HEK293 (cell line): ENCODE measurements at regions not wholly inside any gene's neighbourhood (a gene's known extent, or its start where the extent isn't known, plus 50 kb on each side); places are given as distances from the start of the nearest gene placed in this dataset.

Experiments
- SP2 ChIP-seq: fragments of 450-650 bp; formaldehyde crosslinking; IDR thresholded peaks from 2 replicates; pipeline ENCODE4 v1.5.1; 2016; ENCODE audit warnings: missing biosample characterization, missing genetic modification characterization
- ZBTB1 ChIP-seq: fragments of 450-650 bp; formaldehyde crosslinking; IDR thresholded peaks from 2 replicates; pipeline ENCODE4 v1.5.1; 2016; ENCODE audit warnings: missing biosample characterization, missing genetic modification characterization
- ZNF510 ChIP-seq: fragments of 450-650 bp; formaldehyde crosslinking; IDR thresholded peaks from 2 replicates; pipeline ENCODE4 v1.5.1; 2018; ENCODE audit warnings: mild to moderate bottlenecking, missing genetic modification characterization, missing biosample characterization; ENCODE audit not compliant: insufficient replicate concordance
- ZNF596 ChIP-seq: fragments of 450-650 bp; IDR thresholded peaks from 2 replicates; pipeline ENCODE4 v1.5.0; 2018; ENCODE audit warnings: missing biosample characterization, mild to moderate bottlenecking, missing genetic modification characterization, moderate library complexity
- TF ChIP-seq, protein P1 (sequence below): fragments of 450-650 bp; formaldehyde crosslinking; IDR thresholded peaks from 2 replicates; pipeline ENCODE4 v1.5.1; 2016; ENCODE audit warnings: missing biosample characterization, missing genetic modification characterization

DNA sequence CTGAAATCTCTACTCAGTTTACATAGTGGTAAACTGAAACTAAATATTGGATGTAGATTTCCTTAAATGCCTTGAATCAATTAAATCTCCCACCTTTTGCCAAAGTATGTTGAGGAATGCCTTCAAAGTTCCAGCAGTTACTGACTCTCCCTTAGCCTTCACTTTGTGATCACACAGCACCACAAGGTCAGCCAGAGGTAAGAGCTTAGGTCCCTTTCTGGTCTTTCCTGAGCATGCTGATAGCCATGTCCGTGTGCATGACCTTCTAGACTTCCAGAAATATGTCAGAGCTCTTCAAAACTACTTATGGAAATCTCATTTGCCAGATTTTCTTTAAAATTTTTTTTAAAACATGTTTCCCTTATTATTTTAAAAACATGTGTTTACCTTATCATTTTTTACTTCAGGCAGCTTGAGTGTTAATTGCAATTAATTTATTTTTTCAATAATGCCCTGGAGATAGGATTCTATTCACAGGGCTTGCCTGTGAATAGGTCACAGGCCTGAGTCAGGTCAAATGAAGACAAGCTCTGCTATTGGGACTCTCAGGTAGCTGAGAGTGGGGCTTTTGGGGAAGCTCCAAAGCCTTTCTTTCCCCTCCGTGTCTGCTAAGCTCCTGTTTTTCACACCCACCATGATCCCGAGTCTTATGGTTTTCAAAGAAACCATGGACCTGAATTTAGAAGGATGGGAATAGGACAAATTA, 220.5 kb downstream of the CXCL12 start:
- no peak for TF ChIP-seq ZNF596 (tag by site-specific recombination)
- no peak for TF ChIP-seq SP2
- no peak for TF ChIP-seq ZBTB1 (tag by site-specific recombination)
- no peak for TF ChIP-seq ZNF510 (tag by site-specific recombination)
- TF ChIP-seq, protein P1, sequence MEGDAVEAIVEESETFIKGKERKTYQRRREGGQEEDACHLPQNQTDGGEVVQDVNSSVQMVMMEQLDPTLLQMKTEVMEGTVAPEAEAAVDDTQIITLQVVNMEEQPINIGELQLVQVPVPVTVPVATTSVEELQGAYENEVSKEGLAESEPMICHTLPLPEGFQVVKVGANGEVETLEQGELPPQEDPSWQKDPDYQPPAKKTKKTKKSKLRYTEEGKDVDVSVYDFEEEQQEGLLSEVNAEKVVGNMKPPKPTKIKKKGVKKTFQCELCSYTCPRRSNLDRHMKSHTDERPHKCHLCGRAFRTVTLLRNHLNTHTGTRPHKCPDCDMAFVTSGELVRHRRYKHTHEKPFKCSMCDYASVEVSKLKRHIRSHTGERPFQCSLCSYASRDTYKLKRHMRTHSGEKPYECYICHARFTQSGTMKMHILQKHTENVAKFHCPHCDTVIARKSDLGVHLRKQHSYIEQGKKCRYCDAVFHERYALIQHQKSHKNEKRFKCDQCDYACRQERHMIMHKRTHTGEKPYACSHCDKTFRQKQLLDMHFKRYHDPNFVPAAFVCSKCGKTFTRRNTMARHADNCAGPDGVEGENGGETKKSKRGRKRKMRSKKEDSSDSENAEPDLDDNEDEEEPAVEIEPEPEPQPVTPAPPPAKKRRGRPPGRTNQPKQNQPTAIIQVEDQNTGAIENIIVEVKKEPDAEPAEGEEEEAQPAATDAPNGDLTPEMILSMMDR (tag by site-specific recombination) = no peak
